Sigmoid colon (tissue), 4 donors: ENCODE measurements at regions not wholly inside any gene's neighbourhood (a gene's known extent, or its start where the extent isn't known, plus 50 kb on each side); places are given as distances from the start of the nearest gene placed in this dataset.

Experiments
- CTCF ChIP-seq, 4 experiments: fragments of 450-650 bp in 3 of 4; fragments of 200-600 bp in 1 of 4; IDR thresholded peaks; one replicate each; pipeline ENCODE4 v1.5.1; 2016 to 2019; ENCODE audit warnings: antibody characterized with exemption in 4 of 4, mild to moderate bottlenecking in 3 of 4, moderate library complexity in 2 of 4
- EP300 ChIP-seq, 4 donors: sonication (generic); formaldehyde crosslinking; IDR thresholded peaks; one replicate each; pipeline ENCODE4 v1.6.1; 2017; ENCODE audit warnings: antibody characterized with exemption in 4 of 4

GRCh38 chr14:101193845-101194372, 290.4 kb upstream of the RTL1 start:
- TF ChIP-seq CTCF (IDR thresholded peaks at IDR 0.05) (no peak), EP300 (IDR thresholded peaks at IDR 0.05) (no peak)
